Nephron progenitor cell (in vitro differentiated cells): ENCODE measurements at regions not wholly inside any gene's neighbourhood (a gene's known extent, or its start where the extent isn't known, plus 50 kb on each side); places are given as distances from the start of the nearest gene placed in this dataset.

Experiments
- DNase-seq: peaks from one replicate; pipeline ENCODE4 v3.0.0; 2021
- H3K27ac Mint-ChIP-seq: 2 replicates; pipeline ENCODE4 v1.8.0; 2021; ENCODE audit warnings: mild to moderate bottlenecking, moderate library complexity, mixed read lengths
- H3K27me3 Mint-ChIP-seq: 2 replicates; pipeline ENCODE4 v1.8.0; 2021; ENCODE audit warnings: mild to moderate bottlenecking, low read depth, mixed read lengths; ENCODE audit not compliant: poor library complexity
- H3K36me3 Mint-ChIP-seq: 2 replicates; pipeline ENCODE4 v1.8.0; 2021; ENCODE audit warnings: low read depth, mixed read lengths
- H3K4me1 Mint-ChIP-seq: 2 replicates; pipeline ENCODE4 v1.8.0; 2021; ENCODE audit warnings: mixed read lengths
- H3K4me3 Mint-ChIP-seq: 2 replicates; pipeline ENCODE4 v1.8.0; 2021; ENCODE audit warnings: mild to moderate bottlenecking, moderate library complexity, mixed read lengths
- H3K9me3 Mint-ChIP-seq: 2 replicates; pipeline ENCODE4 v1.8.0; 2021; ENCODE audit warnings: mild to moderate bottlenecking, moderate library complexity, mixed read lengths
- TF ChIP-seq, protein P1 (sequence below): fragments of 200-600 bp; sonication (generic); IDR thresholded peaks from 2 replicates; pipeline ENCODE4 v1.5.0; 2021; ENCODE audit warnings: antibody characterized with exemption

DNA sequence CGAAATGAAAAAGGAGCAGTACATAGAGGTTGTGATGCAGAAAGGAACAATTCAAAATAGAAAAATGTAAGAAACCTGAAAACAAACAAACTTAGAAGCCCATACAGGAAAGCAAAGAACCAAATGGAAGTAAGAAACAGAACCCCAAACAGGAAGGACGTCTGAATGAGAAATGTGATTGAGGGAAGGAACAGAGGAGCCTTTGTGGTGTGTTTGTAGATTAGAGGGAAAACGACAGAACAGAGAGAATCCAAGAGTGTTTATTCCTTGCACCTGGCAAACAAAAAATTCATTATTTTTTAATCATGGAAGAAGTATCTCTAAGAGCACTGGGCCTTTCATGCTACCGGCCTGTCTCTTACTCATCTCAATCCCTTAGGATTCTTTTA is 67.8 kb upstream of the ZSWIM6 start:
- TF ChIP-seq, protein P1, sequence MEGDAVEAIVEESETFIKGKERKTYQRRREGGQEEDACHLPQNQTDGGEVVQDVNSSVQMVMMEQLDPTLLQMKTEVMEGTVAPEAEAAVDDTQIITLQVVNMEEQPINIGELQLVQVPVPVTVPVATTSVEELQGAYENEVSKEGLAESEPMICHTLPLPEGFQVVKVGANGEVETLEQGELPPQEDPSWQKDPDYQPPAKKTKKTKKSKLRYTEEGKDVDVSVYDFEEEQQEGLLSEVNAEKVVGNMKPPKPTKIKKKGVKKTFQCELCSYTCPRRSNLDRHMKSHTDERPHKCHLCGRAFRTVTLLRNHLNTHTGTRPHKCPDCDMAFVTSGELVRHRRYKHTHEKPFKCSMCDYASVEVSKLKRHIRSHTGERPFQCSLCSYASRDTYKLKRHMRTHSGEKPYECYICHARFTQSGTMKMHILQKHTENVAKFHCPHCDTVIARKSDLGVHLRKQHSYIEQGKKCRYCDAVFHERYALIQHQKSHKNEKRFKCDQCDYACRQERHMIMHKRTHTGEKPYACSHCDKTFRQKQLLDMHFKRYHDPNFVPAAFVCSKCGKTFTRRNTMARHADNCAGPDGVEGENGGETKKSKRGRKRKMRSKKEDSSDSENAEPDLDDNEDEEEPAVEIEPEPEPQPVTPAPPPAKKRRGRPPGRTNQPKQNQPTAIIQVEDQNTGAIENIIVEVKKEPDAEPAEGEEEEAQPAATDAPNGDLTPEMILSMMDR: no peak
- Mint-ChIP-seq H3K36me3 (no peaks in the 10 kb centered on the region), H3K9me3 (no peaks in the 10 kb centered on the region), H3K4me3 (no peak overlapping the region), H3K27ac (peak overlapping the region; percentile 3), H3K4me1 (peaks cover 31% of the 10 kb centered on the region), H3K27me3 (peaks cover 5% of the 10 kb centered on the region)
- no peak for DNase-seq

DNA sequence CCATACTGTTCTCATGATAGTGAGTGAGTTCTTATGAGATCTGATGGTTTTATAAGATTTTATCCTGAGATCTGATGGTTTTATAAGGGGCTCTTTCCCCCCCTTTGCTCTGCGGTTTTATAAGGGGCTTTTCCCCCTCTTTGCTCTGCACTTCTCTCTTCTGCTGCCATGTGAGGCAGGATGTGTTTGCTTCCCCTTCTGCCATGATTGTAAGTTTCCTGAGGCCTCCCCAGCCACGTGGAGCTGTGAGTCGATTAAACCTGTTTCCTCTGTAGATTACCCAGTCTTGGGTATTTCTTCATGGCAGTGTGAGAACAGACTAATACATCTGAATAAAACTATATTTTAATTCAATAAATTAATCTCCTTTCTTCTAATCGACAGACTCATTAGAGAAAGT is 64.9 kb upstream of the ZSWIM6 start:
- Mint-ChIP-seq H3K27ac (no peak overlapping the region), H3K4me1 (peaks cover 22% of the 10 kb centered on the region), H3K4me3 (no peak overlapping the region), H3K36me3 (no peaks in the 10 kb centered on the region), H3K9me3 (no peaks in the 10 kb centered on the region), H3K27me3 (peaks cover 3% of the 10 kb centered on the region)
- TF ChIP-seq, protein P1: no peak
- DNase-seq: no peak

DNA sequence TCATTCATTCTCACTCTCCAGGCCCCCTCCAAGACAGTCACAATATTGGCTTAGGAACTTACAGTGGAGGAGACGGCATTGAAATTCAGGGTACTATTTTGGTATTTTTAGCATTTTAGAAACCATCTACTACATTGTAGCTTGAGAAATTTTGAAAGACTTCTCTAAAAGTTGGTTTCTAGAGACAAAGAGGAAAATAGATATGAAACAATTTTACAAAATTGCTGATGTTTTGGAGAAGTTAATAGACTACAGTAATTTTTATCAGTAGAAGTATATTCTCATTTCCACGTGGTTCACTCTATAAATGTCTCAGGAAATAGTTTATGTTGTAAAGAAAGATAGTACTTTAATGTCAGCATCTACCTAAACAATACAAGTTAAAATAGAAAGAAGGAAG is 63.2 kb upstream of the ZSWIM6 start:
- no peak for DNase-seq
- H3K4me1 Mint-ChIP-seq: peaks cover 5% of the 10 kb centered on the region
- no peaks in the 10 kb centered on the region for H3K9me3 Mint-ChIP-seq
- no peak overlapping the region for H3K4me3 Mint-ChIP-seq
- TF ChIP-seq, protein P1: no peak
- no peak overlapping the region for H3K27ac Mint-ChIP-seq
- no peaks in the 10 kb centered on the region for H3K36me3 Mint-ChIP-seq
- no peaks in the 10 kb centered on the region for H3K27me3 Mint-ChIP-seq

DNA sequence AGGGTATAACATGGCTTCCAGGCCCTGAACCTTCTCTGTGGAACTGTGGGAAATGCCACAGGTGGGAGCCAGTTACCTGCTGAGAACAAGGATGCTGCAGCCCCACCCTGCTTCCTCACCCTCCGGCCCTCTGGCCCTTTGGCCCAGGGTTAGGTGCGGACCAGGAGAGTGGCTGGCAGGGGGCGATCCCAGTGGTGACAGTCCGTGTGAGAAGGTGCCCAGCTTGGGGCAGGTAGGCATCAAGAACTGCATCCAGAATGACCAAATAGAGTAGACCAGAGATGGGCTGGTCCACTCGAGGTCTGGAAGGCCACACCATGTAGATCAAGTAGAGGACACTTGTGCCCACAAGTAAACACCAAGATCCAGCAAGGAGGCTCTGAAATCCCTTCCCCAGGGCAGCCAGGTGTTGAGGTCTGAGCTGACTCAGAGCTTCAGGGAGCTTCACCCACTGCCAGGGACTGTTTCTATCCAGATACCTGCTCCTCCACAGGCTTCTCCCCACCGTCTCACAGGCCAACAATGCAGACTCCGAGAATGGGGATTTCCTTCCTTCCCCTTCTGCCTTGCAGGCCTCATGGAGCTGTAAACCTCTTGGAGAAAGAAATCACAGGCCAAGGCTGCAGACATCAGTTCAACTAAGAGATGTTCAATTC is 61.4 kb upstream of the ZSWIM6 start:
- Mint-ChIP-seq H3K4me1 (peaks cover under 1% of the 10 kb centered on the region), H3K9me3 (no peaks in the 10 kb centered on the region), H3K27me3 (no peaks in the 10 kb centered on the region), H3K4me3 (no peak overlapping the region), H3K27ac (no peak overlapping the region), H3K36me3 (no peaks in the 10 kb centered on the region)
- TF ChIP-seq, protein P1: no peak
- no peak for DNase-seq

DNA sequence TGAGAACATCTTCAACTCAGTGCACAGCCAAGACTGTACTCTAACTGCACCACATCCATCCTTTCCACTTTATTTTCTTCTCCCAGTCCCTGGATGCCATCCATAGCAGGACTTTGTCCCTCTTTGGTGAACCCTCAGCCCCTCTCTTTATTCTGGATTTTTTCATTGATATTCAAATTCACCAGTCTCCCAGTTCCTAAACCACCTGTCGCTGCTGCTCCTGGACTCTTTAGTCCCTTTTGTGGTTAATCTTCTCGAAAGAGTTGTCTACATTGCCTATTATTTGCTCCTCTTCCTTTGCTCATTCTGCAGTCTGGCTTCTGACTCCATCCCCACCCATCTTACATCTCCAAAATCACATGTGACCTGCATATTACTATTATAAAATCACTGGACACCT is 59.4 kb upstream of the ZSWIM6 start:
- Mint-ChIP-seq H3K9me3 (no peaks in the 10 kb centered on the region), H3K36me3 (no peaks in the 10 kb centered on the region), H3K4me3 (no peak overlapping the region), H3K27me3 (no peaks in the 10 kb centered on the region), H3K4me1 (peaks cover 13% of the 10 kb centered on the region), H3K27ac (no peak overlapping the region)
- TF ChIP-seq, protein P1: no peak
- DNase-seq: no peak

DNA sequence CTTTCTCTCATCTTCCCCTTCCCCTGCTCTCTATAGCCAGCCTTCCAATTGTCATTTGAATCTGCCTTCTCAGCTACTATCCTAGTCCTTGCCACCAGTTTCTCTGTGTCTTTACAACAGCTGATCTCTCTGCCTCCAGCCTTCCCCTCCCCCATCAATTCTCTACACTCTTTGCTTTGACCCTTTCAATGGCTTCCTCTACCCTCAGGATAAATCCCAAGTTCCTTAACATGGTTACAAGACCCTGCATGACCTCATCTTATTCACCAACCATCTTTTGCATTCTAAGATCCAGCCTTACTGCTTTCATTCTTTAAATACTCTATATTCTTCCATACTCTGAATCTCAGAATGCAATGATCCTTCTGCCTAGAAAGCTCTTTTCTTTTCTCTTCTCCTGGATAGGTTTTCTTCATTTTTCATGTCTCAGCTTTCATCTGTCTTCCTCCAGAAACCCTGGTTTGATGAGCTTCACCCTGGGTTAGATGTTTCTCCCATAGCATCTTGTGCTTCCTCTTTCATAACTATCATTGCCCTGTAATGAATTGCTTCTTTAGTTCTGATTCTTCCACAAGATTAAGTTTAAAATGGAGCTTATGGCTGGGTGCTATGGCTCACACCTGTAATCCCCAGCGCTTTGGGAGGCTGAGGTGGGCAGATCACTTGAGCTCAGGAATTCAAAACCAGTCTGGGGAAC is 58.6 kb upstream of the ZSWIM6 start:
- DNase-seq: no peak
- H3K36me3 Mint-ChIP-seq: no peaks in the 10 kb centered on the region
- H3K27ac Mint-ChIP-seq: no peak overlapping the region
- H3K4me1 Mint-ChIP-seq: peaks cover 13% of the 10 kb centered on the region
- no peaks in the 10 kb centered on the region for H3K27me3 Mint-ChIP-seq
- no peaks in the 10 kb centered on the region for H3K9me3 Mint-ChIP-seq
- H3K4me3 Mint-ChIP-seq: no peak overlapping the region
- TF ChIP-seq, protein P1: no peak
